ENCODE measurements at regions not wholly inside any gene's neighbourhood (a gene's known extent, or its start where the extent isn't known, plus 50 kb on each side); places are given as distances from the start of the nearest gene placed in this dataset.

- TF ChIP-seq CTCF (IDR thresholded peaks at IDR 0.05; ENCODE audit: insufficient read depth, low read length) (no peak), POLR2AphosphoS5 (IDR thresholded peaks at IDR 0.05; ENCODE audit: low read depth) (no peak), SPI1 (IDR thresholded peaks at IDR 0.05; ENCODE audit: borderline replicate concordance, low read depth) (no peak), GABPA (IDR thresholded peaks at IDR 0.05; ENCODE audit: low read depth) (no peak), REST (IDR thresholded peaks at IDR 0.05; ENCODE audit: insufficient replicate concordance, low read depth) (no peak)
- Histone ChIP-seq H3K4me3 (replicated peaks; ENCODE audit: insufficient read depth, low read length) (no peak overlapping the region), H3K27me3 (ENCODE audit: insufficient read depth, poor library complexity, severe bottlenecking) (no peaks in the 10 kb centered on the region)
Observed at GRCh38 chr13:84999252-84999651, 800.0 kb downstream of the SLITRK6 start.

GRCh38 chr13:84998681-84999080 is 800.5 kb downstream of the SLITRK6 start:
- no peak for DNase-seq (ENCODE audit: low read depth in 1 of 2, low spot score in 1 of 2)
- TF ChIP-seq SPI1 (IDR thresholded peaks at IDR 0.05; ENCODE audit: borderline replicate concordance, low read depth) = no peak
- TF ChIP-seq CTCF (IDR thresholded peaks at IDR 0.05; ENCODE audit: insufficient read depth, low read length) = no peak
- no peak for TF ChIP-seq REST (IDR thresholded peaks at IDR 0.05; ENCODE audit: insufficient replicate concordance, low read depth)
- TF ChIP-seq GABPA (IDR thresholded peaks at IDR 0.05; ENCODE audit: low read depth) = no peak
- no peak for TF ChIP-seq POLR2AphosphoS5 (IDR thresholded peaks at IDR 0.05; ENCODE audit: low read depth)
- Histone ChIP-seq H3K27ac (replicated peaks) (no peak overlapping the region), H3K27me3 (ENCODE audit: insufficient read depth, poor library complexity, severe bottlenecking) (no peaks in the 10 kb centered on the region), H3K4me3 (replicated peaks; ENCODE audit: insufficient read depth, low read length) (no peak overlapping the region)

More at GRCh38 chr13:84999252-84999651, 800.0 kb downstream of the SLITRK6 start:
- no peak overlapping the region for H3K27ac ChIP-seq (replicated peaks)
- DNase-seq (ENCODE audit: low read depth in 1 of 2, low spot score in 1 of 2) = no peak

- H3K27me3 ChIP-seq (ENCODE audit: insufficient read depth, poor library complexity, severe bottlenecking) = no peaks in the 10 kb centered on the region
- DNase-seq (ENCODE audit: low read depth in 1 of 2, low spot score in 1 of 2) = no peak
- H3K4me3 ChIP-seq (replicated peaks; ENCODE audit: insufficient read depth, low read length) = no peak overlapping the region
- no peak overlapping the region for H3K27ac ChIP-seq (replicated peaks)
- TF ChIP-seq REST (IDR thresholded peaks at IDR 0.05; ENCODE audit: insufficient replicate concordance, low read depth) = no peak
- no peak for TF ChIP-seq CTCF (IDR thresholded peaks at IDR 0.05; ENCODE audit: insufficient read depth, low read length)
- no peak for TF ChIP-seq POLR2AphosphoS5 (IDR thresholded peaks at IDR 0.05; ENCODE audit: low read depth)
- TF ChIP-seq SPI1 (IDR thresholded peaks at IDR 0.05; ENCODE audit: borderline replicate concordance, low read depth) = no peak
- no peak for TF ChIP-seq GABPA (IDR thresholded peaks at IDR 0.05; ENCODE audit: low read depth)
Observed at GRCh38 chr13:84997858-84998257, 801.4 kb downstream of the SLITRK6 start.
